Testis (tissue), 2 donors: ENCODE measurements at regions not wholly inside any gene's neighbourhood (a gene's known extent, or its start where the extent isn't known, plus 50 kb on each side); places are given as distances from the start of the nearest gene placed in this dataset.
A peak's percentile ranks its signal among the peaks of the same experiment; 100 is the strongest.

ENCODE experiments used
- DNase-seq: peaks from one replicate; pipeline ENCODE4 v3.0.0-alpha.2; 2019
- H3K27ac ChIP-seq, 2 donors: fragments of 200-600 bp; sonication (generic); one replicate each; pipeline ENCODE4 v1.5.1; 2019
- H3K27me3 ChIP-seq: fragments of 200-600 bp; sonication (generic); one replicate; pipeline ENCODE4 v1.5.1; 2019
- H3K36me3 ChIP-seq: fragments of 200-600 bp; sonication (generic); one replicate; pipeline ENCODE4 v1.5.1; 2017; ENCODE audit warnings: low read depth; ENCODE audit errors: missing control alignments
- H3K4me1 ChIP-seq: fragments of 200-600 bp; sonication (generic); one replicate; pipeline ENCODE4 v1.5.1; 2019
- H3K4me3 ChIP-seq, 2 donors: fragments of 200-600 bp; sonication (generic); one replicate each; pipeline ENCODE4 v1.5.1; 2017 to 2019
- H3K9me3 ChIP-seq: fragments of 200-600 bp; sonication (generic); one replicate; pipeline ENCODE4 v1.5.1; 2017
- POLR2A ChIP-seq: fragments of 450-650 bp; IDR thresholded peaks from one replicate; pipeline ENCODE4 v1.6.1; 2017; ENCODE audit warnings: antibody characterized with exemption, mild to moderate bottlenecking, moderate library complexity
- WGBS, 2 donors: methylation state at CpG; one replicate each; pipeline ENCODE4 v1.1.5; 2018; 5-methylcytosine and 5-hydroxymethylcytosine counted together
- intact Hi-C: fragments of 100-400 bp; cut with DNase I; formaldehyde crosslinking; loops from one replicate; pipeline ENCODE4 v1.15.1; 2023; ENCODE audit warnings: low total_unique reads
- TF ChIP-seq, protein P1 (sequence below), 3 experiments: fragments of 450-650 bp in 2 of 3; fragments of 200-600 bp in 1 of 3; sonication (generic) in 1 of 3; IDR thresholded peaks; one replicate each; pipeline ENCODE4 v1.5.1; 2016 to 2019; ENCODE audit warnings: antibody characterized with exemption in 3 of 3, mild to moderate bottlenecking in 2 of 3, moderate library complexity in 1 of 3

DNA sequence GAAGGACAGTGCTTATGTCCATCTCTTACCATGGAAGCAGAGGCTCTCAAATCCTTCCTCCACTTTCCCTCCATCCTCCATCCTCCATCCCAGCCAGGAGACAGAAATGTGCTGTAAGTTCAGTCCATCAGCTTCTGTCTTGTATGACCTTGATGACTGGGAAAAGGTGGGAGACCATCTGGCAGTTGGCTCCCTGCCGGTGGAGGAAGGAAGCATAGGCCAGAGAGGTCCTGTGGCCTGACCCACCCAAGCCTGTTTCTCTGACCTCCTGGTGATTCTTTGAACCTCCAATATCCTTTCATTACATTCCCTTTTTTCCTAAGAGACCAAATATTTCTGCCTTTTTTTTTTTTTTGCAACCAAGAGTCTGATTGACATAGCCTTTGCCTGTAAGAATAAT, 215.3 kb downstream of the ABCC12 start:
- H3K27ac ChIP-seq, result no peak overlapping the region
- no peaks in the 10 kb centered on the region for H3K4me1 ChIP-seq
- H3K36me3 ChIP-seq, result no peaks in the 10 kb centered on the region
- TF ChIP-seq, protein P1, sequence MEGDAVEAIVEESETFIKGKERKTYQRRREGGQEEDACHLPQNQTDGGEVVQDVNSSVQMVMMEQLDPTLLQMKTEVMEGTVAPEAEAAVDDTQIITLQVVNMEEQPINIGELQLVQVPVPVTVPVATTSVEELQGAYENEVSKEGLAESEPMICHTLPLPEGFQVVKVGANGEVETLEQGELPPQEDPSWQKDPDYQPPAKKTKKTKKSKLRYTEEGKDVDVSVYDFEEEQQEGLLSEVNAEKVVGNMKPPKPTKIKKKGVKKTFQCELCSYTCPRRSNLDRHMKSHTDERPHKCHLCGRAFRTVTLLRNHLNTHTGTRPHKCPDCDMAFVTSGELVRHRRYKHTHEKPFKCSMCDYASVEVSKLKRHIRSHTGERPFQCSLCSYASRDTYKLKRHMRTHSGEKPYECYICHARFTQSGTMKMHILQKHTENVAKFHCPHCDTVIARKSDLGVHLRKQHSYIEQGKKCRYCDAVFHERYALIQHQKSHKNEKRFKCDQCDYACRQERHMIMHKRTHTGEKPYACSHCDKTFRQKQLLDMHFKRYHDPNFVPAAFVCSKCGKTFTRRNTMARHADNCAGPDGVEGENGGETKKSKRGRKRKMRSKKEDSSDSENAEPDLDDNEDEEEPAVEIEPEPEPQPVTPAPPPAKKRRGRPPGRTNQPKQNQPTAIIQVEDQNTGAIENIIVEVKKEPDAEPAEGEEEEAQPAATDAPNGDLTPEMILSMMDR (IDR thresholded peaks at IDR 0.05), result no peak
- TF ChIP-seq POLR2A, result no peak
- H3K9me3 ChIP-seq, result no peaks in the 10 kb centered on the region
- DNase-seq, result no peak
- intact Hi-C loops, result no loop called here
- H3K27me3 ChIP-seq, result no peaks in the 10 kb centered on the region
- 29 to 31% methylated on average over 1 of the region's 1 CpG for WGBS, 2 donors
- no peak overlapping the region for H3K4me3 ChIP-seq

DNA sequence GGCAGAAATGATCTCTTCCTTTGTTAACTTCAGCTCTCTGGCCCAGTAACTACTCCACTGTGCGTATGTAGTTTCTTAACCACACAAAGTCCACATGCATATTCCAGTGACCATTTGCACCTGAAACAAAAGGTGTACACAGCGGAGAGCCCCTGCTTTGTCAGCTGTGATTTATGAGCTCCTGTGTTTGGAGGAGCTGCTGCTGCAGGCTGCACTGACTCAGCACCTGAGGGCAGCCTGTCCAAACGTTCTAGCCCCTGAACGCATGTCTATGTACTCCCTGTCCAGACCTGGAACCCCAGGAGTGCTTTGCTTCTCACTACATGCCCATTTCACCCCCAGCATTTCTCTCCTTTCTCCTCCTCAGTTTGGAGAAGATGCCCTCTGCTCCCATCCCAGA, 216.1 kb downstream of the ABCC12 start:
- no peaks in the 10 kb centered on the region for H3K27me3 ChIP-seq
- H3K9me3 ChIP-seq, result no peaks in the 10 kb centered on the region
- no peaks in the 10 kb centered on the region for H3K4me1 ChIP-seq
- no peaks in the 10 kb centered on the region for H3K36me3 ChIP-seq
- DNase-seq, result no peak
- H3K4me3 ChIP-seq, result no peak overlapping the region
- WGBS, 2 donors, result 67 to 68% methylated on average over 4 of the region's 4 CpGs
- intact Hi-C loops, result no loop called here
- no peak overlapping the region for H3K27ac ChIP-seq
- no peak for TF ChIP-seq POLR2A
- TF ChIP-seq, protein P1 (IDR thresholded peaks at IDR 0.05), result no peak

DNA sequence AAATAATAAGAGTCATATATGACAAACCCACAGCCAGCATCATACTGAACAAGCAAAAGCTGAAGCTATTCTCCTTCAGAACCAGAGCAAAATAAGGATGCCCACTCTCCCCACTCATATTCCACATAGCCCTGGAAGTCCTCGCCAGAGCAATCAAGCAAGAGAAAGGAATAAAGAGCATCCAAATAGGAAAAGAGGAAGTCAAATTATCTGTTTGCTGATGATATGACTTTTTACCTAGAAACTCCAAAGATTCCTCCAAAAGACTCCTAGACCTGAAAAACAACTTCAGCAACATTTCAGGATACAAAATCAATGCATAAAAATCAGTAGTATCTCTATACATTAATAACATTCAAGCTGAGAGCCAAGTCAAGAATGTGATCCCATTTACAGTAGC, 217.5 kb downstream of the ABCC12 start:
- TF ChIP-seq, protein P1 (IDR thresholded peaks at IDR 0.05), result no peak
- no peak for TF ChIP-seq POLR2A
- 89 to 97% methylated on average over 1 of the region's 1 CpG for WGBS, 2 donors

DNA sequence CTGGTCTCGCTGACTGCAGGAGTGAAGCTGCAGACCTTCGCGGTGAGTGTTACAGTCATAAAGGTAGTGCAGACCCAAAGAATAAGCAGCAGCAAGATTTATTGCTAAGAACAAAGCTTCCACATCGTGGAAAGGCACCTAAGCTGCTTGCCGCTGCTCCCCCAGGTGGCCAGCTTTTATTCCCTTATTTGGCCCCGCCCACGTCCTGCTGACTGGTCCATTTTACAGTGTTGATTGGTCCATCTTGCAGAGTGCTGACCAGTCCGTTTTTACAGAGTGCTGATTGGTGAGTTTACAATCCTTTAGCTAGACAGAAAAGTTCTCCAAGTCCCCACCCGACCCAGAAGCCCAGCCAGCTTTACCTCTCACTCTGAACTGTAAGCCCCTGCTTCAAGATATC, 227.8 kb downstream of the ABCC12 start:
- no peak overlapping the region for H3K27ac ChIP-seq
- DNase-seq, result peak; percentile 72
- TF ChIP-seq, protein P1 (IDR thresholded peaks at IDR 0.05), result no peak
- no peak for TF ChIP-seq POLR2A
- peaks cover 3% of the 10 kb centered on the region for H3K4me1 ChIP-seq
- no peaks in the 10 kb centered on the region for H3K9me3 ChIP-seq
- WGBS, 2 donors, result 46 to 63% methylated on average over 7 to 9 of the region's 9 CpGs
- peak overlapping the region in 1 of 2 donors; percentile 35 for H3K4me3 ChIP-seq
- intact Hi-C loops, result no loop called here
- no peaks in the 10 kb centered on the region for H3K27me3 ChIP-seq
- H3K36me3 ChIP-seq, result no peaks in the 10 kb centered on the region

More for the DNA sequence above, 217.5 kb downstream of the ABCC12 start:
- Histone ChIP-seq H3K27ac (no peak overlapping the region), H3K36me3 (no peaks in the 10 kb centered on the region), H3K4me1 (no peaks in the 10 kb centered on the region), H3K4me3 (no peak overlapping the region), H3K9me3 (no peaks in the 10 kb centered on the region), H3K27me3 (no peaks in the 10 kb centered on the region)
- DNase-seq, result no peak
- intact Hi-C loops, result no loop called here

DNA sequence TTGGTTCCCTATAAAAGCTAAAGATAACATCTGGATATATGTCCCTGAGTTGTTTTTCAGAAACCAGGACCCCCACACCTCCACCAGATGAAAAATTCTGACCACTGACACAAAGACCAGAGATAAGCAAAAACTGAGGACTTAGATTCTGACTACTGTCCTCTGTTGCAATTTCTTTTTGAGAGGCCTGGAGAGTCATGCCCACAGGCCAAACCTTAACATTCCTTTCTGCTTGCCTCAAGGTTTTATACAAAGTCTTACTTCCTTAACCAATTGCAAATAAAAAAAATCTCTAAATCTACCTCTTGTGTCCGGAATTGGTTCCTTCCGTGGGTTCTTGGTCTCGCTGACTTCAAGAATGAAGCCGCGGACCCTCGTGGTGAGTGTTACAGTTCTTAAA, 228.5 kb downstream of the ABCC12 start:
- no peak for DNase-seq
- peak overlapping the region in 1 of 2 donors; percentile 35 for H3K4me3 ChIP-seq
- H3K27ac ChIP-seq, result no peak overlapping the region
- H3K4me1 ChIP-seq, result peaks cover 3% of the 10 kb centered on the region
- H3K27me3 ChIP-seq, result no peaks in the 10 kb centered on the region
- 51 to 76% methylated on average over 6 of the region's 6 CpGs for WGBS, 2 donors
- H3K36me3 ChIP-seq, result no peaks in the 10 kb centered on the region
- TF ChIP-seq POLR2A, result no peak
- TF ChIP-seq, protein P1 (IDR thresholded peaks at IDR 0.05), result no peak
- no peaks in the 10 kb centered on the region for H3K9me3 ChIP-seq
- intact Hi-C loops, result no loop called here
